ENCODE measurements at regions not wholly inside any gene's neighbourhood (a gene's known extent, or its start where the extent isn't known, plus 50 kb on each side); places are given as distances from the start of the nearest gene placed in this dataset.
"Not testable (repeated sequence)": the region's sequence is repeated elsewhere in the genome, so short reads cannot be mapped to it uniquely, and the experiment has no call there.

- Mint-ChIP-seq H3K27ac (ENCODE audit: unreplicated experiment) (no peak overlapping the region), H3K4me3 (ENCODE audit: unreplicated experiment) (no peak overlapping the region), H3K27me3 (ENCODE audit: low read depth) (no peaks in the 10 kb centered on the region), H3K36me3 (ENCODE audit: low read depth) (peaks cover 3% of the 10 kb centered on the region), H3K9me3 (ENCODE audit: low read depth) (peaks cover 11% of the 10 kb centered on the region), H3K4me1 (ENCODE audit: low read depth) (peaks cover 35% of the 10 kb centered on the region)
- TF ChIP-seq CTCF (IDR thresholded peaks at IDR 0.05), result no peak
- DNase-seq (ENCODE audit: low spot score), result no peak
Observed at GRCh38 chr3:106068795-106069194, 200.0 kb upstream of the CBLB start.

DNA sequence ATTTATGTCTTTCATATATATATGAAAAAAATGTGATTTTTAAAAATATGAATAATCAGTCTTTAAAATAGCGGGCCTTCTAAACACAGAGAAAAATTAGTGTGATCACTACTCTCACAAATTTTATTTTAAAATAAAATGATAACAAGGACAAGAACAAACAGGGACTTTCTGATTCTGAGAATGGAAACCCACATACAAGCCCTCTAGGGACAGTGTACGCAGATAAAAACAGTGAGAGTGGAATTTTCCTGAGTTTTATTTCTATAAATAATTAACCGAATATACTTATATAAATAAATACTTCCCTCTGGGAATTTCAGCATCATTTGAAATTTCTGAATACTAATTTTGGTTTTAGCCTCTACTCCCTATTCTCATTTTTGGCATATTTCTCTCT is 201.4 kb upstream of the CBLB start:
- H3K4me1 Mint-ChIP-seq (ENCODE audit: low read depth), result peaks cover 35% of the 10 kb centered on the region
- H3K27ac Mint-ChIP-seq (ENCODE audit: unreplicated experiment), result no peak overlapping the region
- no peaks in the 10 kb centered on the region for H3K36me3 Mint-ChIP-seq (ENCODE audit: low read depth)
- no peak overlapping the region for H3K4me3 Mint-ChIP-seq (ENCODE audit: unreplicated experiment)
- no peaks in the 10 kb centered on the region for H3K9me3 Mint-ChIP-seq (ENCODE audit: low read depth)
- no peak for DNase-seq (ENCODE audit: low spot score)
- H3K27me3 Mint-ChIP-seq (ENCODE audit: low read depth), result no peaks in the 10 kb centered on the region
- TF ChIP-seq CTCF (IDR thresholded peaks at IDR 0.05), result no peak

DNA sequence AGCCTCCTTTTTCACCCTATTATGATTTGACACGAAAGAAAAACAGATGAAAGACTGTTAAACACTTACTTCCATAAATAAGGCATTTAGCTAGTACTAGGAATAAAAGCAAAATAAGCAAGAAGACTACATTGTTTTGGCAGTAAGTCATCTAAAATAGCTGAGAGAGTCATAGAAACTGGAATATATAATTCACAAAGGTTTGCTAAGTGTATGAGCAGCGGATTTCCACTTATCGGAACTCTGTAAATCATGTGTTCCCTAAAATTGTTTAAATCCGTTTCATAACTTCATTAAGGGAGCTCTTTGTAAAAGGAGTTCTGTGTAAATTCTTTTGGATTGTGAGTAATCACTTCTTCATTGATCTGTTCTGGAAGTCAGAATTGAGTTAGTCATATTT is 202.5 kb upstream of the CBLB start:
- no peak overlapping the region for H3K4me3 Mint-ChIP-seq (ENCODE audit: unreplicated experiment)
- H3K27me3 Mint-ChIP-seq (ENCODE audit: low read depth), result no peaks in the 10 kb centered on the region
- no peak overlapping the region for H3K27ac Mint-ChIP-seq (ENCODE audit: unreplicated experiment)
- DNase-seq (ENCODE audit: low spot score), result no peak
- no peaks in the 10 kb centered on the region for H3K9me3 Mint-ChIP-seq (ENCODE audit: low read depth)
- H3K4me1 Mint-ChIP-seq (ENCODE audit: low read depth), result peaks cover 35% of the 10 kb centered on the region
- TF ChIP-seq CTCF (IDR thresholded peaks at IDR 0.05), result no peak
- H3K36me3 Mint-ChIP-seq (ENCODE audit: low read depth), result no peaks in the 10 kb centered on the region

GRCh38 chr3:106072596-106072995 is 203.8 kb upstream of the CBLB start:
- not testable (repeated sequence) for H3K27ac Mint-ChIP-seq (ENCODE audit: unreplicated experiment); H3K4me3 Mint-ChIP-seq (ENCODE audit: unreplicated experiment); H3K27me3 Mint-ChIP-seq (ENCODE audit: low read depth); DNase-seq (ENCODE audit: low spot score); H3K9me3 Mint-ChIP-seq (ENCODE audit: low read depth); H3K36me3 Mint-ChIP-seq (ENCODE audit: low read depth)
- H3K4me1 Mint-ChIP-seq (ENCODE audit: low read depth), result peaks cover 33% of the 10 kb centered on the region

DNA sequence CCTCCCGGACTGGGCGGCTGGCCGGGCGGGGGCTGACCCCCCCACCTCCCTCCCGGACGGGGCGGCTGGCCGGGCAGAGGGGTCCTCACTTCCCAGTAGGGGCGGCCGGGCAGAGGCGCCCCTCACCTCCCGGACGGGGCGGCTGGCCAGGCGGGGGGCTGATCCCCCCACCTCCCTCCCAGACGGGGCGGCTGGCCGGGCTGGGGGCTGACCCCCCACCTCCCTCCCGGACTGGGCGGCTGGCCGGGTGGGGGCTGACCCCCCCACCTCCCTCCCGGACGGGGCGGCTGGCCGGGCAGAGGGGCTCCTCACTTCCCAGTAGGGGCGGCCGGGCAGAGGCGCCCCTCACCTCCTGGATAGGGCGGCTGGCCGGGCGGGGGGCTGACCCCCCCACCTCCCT is 205.0 kb upstream of the CBLB start:
- DNase-seq (ENCODE audit: low spot score); H3K9me3 Mint-ChIP-seq (ENCODE audit: low read depth); H3K27me3 Mint-ChIP-seq (ENCODE audit: low read depth); H3K27ac Mint-ChIP-seq (ENCODE audit: unreplicated experiment); H3K36me3 Mint-ChIP-seq (ENCODE audit: low read depth); H3K4me3 Mint-ChIP-seq (ENCODE audit: unreplicated experiment): not testable (repeated sequence)
- peaks cover 21% of the 10 kb centered on the region for H3K4me1 Mint-ChIP-seq (ENCODE audit: low read depth)

DNA sequence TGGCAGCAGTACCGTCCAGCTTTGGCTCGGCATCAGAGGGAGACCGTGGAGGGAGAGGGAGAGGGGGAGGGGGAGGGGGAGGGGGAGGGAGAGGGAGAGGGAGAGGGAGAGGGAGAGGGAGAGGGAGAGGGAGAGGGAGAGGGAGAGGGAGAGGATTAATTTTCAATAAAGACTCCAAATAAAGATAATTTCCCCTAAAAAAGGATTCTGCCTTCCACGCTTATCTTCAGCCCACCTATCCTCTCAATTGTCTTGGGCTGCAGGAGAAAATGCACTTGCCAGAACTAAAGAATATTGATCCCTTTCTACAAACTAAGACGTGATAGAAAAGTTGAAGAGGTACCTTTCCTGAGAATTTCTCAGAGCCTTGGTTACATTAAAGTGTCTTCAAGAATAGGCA is 206.9 kb upstream of the CBLB start:
- H3K4me1 Mint-ChIP-seq (ENCODE audit: low read depth); H3K9me3 Mint-ChIP-seq (ENCODE audit: low read depth); H3K36me3 Mint-ChIP-seq (ENCODE audit: low read depth); H3K27ac Mint-ChIP-seq (ENCODE audit: unreplicated experiment); H3K27me3 Mint-ChIP-seq (ENCODE audit: low read depth); DNase-seq (ENCODE audit: low spot score); H3K4me3 Mint-ChIP-seq (ENCODE audit: unreplicated experiment): not testable (repeated sequence)

DNA sequence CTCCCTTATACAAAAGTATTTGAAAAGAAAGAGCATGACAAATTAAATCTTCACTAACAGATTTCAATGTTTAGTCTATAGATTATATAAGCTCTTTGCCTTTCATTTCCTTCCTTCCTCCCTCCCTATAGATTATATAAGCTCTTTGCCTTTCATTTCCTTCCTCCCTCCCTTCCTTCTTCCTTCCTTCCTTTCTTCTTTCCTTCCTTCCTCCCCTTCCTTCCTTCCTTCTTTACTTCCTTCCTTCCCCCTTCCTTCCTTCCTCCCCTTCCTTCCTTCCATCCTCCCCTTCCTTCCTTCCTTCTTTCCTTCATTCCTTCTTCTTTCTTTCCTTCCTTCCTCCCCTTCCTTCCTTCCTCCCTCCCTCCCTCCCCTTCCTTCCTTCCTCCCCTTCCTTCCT is 209.8 kb upstream of the CBLB start:
- Mint-ChIP-seq H3K9me3 (ENCODE audit: low read depth) (no peaks in the 10 kb centered on the region), H3K27me3 (ENCODE audit: low read depth) (no peaks in the 10 kb centered on the region), H3K4me3 (ENCODE audit: unreplicated experiment) (no peak overlapping the region), H3K4me1 (ENCODE audit: low read depth) (no peaks in the 10 kb centered on the region), H3K36me3 (ENCODE audit: low read depth) (no peaks in the 10 kb centered on the region), H3K27ac (ENCODE audit: unreplicated experiment) (no peak overlapping the region)
- no peak for DNase-seq (ENCODE audit: low spot score)
- no peak for TF ChIP-seq CTCF (IDR thresholded peaks at IDR 0.05)

Measured in chondrocyte (in vitro differentiated cells).